IMR-90 (cell line): ENCODE measurements at regions not wholly inside any gene's neighbourhood (a gene's known extent, or its start where the extent isn't known, plus 50 kb on each side); places are given as distances from the start of the nearest gene placed in this dataset.

ENCODE experiments used
- ATAC-seq: fragments of 200-7000 bp; cut with Tn5 transposase; 2 replicates; pipeline ENCODE4 v1.9.1; 2020; ENCODE audit warnings: low read depth, mild to moderate bottlenecking, moderate library complexity
- BruUV-seq: library from RNA; stranded (reverse); fragments of 400-500 nt; replicated peaks from 2 replicates; lab custom pipeline; 2021; lab: Mats Ljungman, UMichigan
- CTCF ChIA-PET: fragments of 300-600 bp; formaldehyde crosslinking; extraction: SDS; loops from one replicate; lab custom pipeline; 2021; ENCODE audit warnings: antibody characterized with exemption; lab: Yijun Ruan, JAX
- POLR2A ChIA-PET: fragments of 300-600 bp; sonication (Branson Sonifier 250); formaldehyde crosslinking; loops from one replicate; lab custom pipeline; 2022; ENCODE audit warnings: antibody characterized with exemption; ENCODE audit not compliant: unreplicated experiment; lab: Charles Lee
- DNase-seq: peaks from one replicate; pipeline ENCODE4 v3.0.0; 2013
- H2AFZ ChIP-seq: replicated peaks from 2 replicates; pipeline ENCODE3; 2013; ENCODE audit warnings: low read length, mild to moderate bottlenecking; ENCODE audit not compliant: poor library complexity
- H2AK5ac ChIP-seq: 2 replicates; pipeline ENCODE4 v1.6.1; 2013; ENCODE audit warnings: low read depth, low read length, inconsistent platforms
- H2AK9ac ChIP-seq: replicated peaks from 2 replicates; pipeline ENCODE3; 2013; ENCODE audit warnings: mild to moderate bottlenecking, low read depth, low read length, moderate library complexity; ENCODE audit not compliant: poor library complexity
- H2BK120ac ChIP-seq: 2 replicates; pipeline ENCODE4 v1.6.1; 2013; ENCODE audit warnings: low read depth, low read length, inconsistent platforms
- H2BK15ac ChIP-seq: 3 replicates; pipeline ENCODE4 v1.6.1; 2013; ENCODE audit warnings: low read depth, low read length, inconsistent platforms
- H2BK20ac ChIP-seq: 2 replicates; pipeline ENCODE4 v1.6.1; 2013; ENCODE audit warnings: low read depth, mild to moderate bottlenecking, inconsistent platforms, low read length, moderate library complexity
- H2BK5ac ChIP-seq: 2 replicates; pipeline ENCODE4 v1.6.1; 2013; ENCODE audit warnings: mild to moderate bottlenecking, low read depth, low read length, inconsistent platforms; ENCODE audit not compliant: poor library complexity, severe bottlenecking
- H3K14ac ChIP-seq: replicated peaks from 2 replicates; pipeline ENCODE4 v1.6.1; 2013; ENCODE audit warnings: low read depth, low read length, inconsistent platforms
- H3K18ac ChIP-seq: 2 replicates; pipeline ENCODE4 v1.6.1; 2013; ENCODE audit warnings: low read depth, low read length, control low read depth
- H3K23ac ChIP-seq: 2 replicates; pipeline ENCODE4 v1.6.1; 2013; ENCODE audit warnings: low read depth, low read length, inconsistent platforms
- H3K27ac ChIP-seq: 2 replicates; pipeline ENCODE4 v1.5.1; 2013; ENCODE audit warnings: mild to moderate bottlenecking, control low read depth, low read length; ENCODE audit not compliant: insufficient read depth
- H3K27me3 ChIP-seq: 2 replicates; pipeline ENCODE4 v1.6.1; 2013; ENCODE audit warnings: low read length; ENCODE audit not compliant: control insufficient read depth, insufficient read depth
- H3K36me3 ChIP-seq: 2 replicates; pipeline ENCODE4 v1.6.1; 2013; ENCODE audit warnings: low read length, mixed read lengths; ENCODE audit not compliant: control insufficient read depth, insufficient read depth
- H3K4ac ChIP-seq: 2 replicates; pipeline ENCODE4 v1.6.1; 2013; ENCODE audit warnings: low read depth, low read length, inconsistent platforms
- H3K4me1 ChIP-seq: 2 replicates; pipeline ENCODE4 v1.6.1; 2013; ENCODE audit warnings: low read length, mixed read lengths; ENCODE audit not compliant: control insufficient read depth, insufficient read depth
- H3K4me2 ChIP-seq: 2 replicates; pipeline ENCODE4 v1.6.1; 2013; ENCODE audit warnings: low read depth, mild to moderate bottlenecking, control low read depth, low read length, moderate library complexity
- H3K4me3 ChIP-seq: 2 replicates; pipeline ENCODE4 v1.5.1; 2013; ENCODE audit warnings: low read depth, mild to moderate bottlenecking, control low read depth, low read length, moderate library complexity; ENCODE audit not compliant: insufficient read depth
- H3K56ac ChIP-seq: 2 replicates; pipeline ENCODE4 v1.6.1; 2013; ENCODE audit warnings: low read length, inconsistent platforms; ENCODE audit not compliant: insufficient read depth; ENCODE audit errors: extremely low read depth
- H3K79me1 ChIP-seq, 2 experiments: 2 replicates each; pipeline ENCODE4 v1.6.1; 2013; ENCODE audit warnings: low read length in 2 of 2, inconsistent platforms in 1 of 2, low read depth in 1 of 2
- H3K9ac ChIP-seq: 2 replicates; pipeline ENCODE4 v1.6.1; 2013; ENCODE audit warnings: low read depth, low read length, control low read depth
- H3K9me1 ChIP-seq: 2 replicates; pipeline ENCODE4 v1.6.1; 2013; ENCODE audit warnings: low read length, inconsistent platforms; ENCODE audit not compliant: insufficient read depth
- H3K9me3 ChIP-seq: 2 replicates; pipeline ENCODE4 v1.6.1; 2013; ENCODE audit warnings: low read length; ENCODE audit not compliant: control insufficient read depth, insufficient read depth
- H4K20me1 ChIP-seq: 2 replicates; pipeline ENCODE4 v1.6.1; 2013; ENCODE audit warnings: low read length, inconsistent platforms; ENCODE audit not compliant: insufficient read depth
- H4K5ac ChIP-seq: 2 replicates; pipeline ENCODE4 v1.6.1; 2013; ENCODE audit warnings: mild to moderate bottlenecking, low read depth, low read length, control low read depth
- H4K8ac ChIP-seq, 2 experiments: 2 replicates each; pipeline ENCODE4 v1.6.1; 2013; ENCODE audit warnings: low read depth in 2 of 2, low read length in 2 of 2, control low read depth in 1 of 2, inconsistent platforms in 1 of 2
- H4K91ac ChIP-seq: 2 replicates; pipeline ENCODE4 v1.6.1; 2013; ENCODE audit warnings: low read depth, low read length, inconsistent platforms; ENCODE audit not compliant: insufficient read depth
- MAZ ChIP-seq: IDR thresholded peaks from 2 replicates; pipeline ENCODE4 v1.6.1; 2012; ENCODE audit warnings: low read depth, mild to moderate bottlenecking, low read length, improper control_type of control experiment, moderate library complexity, borderline replicate concordance
- NFE2L2 ChIP-seq: fragments of 150-350 bp; IDR thresholded peaks from 2 replicates; pipeline ENCODE4 v1.6.1; 2016; ENCODE audit warnings: low read depth, mild to moderate bottlenecking, low read length
- POLR2A ChIP-seq: IDR thresholded peaks from 2 replicates; pipeline ENCODE4 v1.6.1; 2012; ENCODE audit warnings: mild to moderate bottlenecking, low read depth, low read length
- RFX5 ChIP-seq: IDR thresholded peaks from 2 replicates; pipeline ENCODE4 v1.8.0; 2012; ENCODE audit warnings: low read depth, mild to moderate bottlenecking, low read length, moderate library complexity
- SMC3 ChIP-seq: fragments of 150-350 bp; IDR thresholded peaks from 2 replicates; pipeline ENCODE4 v1.6.1; 2016; ENCODE audit warnings: low read depth, mild to moderate bottlenecking, antibody characterized with exemption, low read length, moderate library complexity
- dilution Hi-C: fragments of 300-500 bp; cut with HindIII; formaldehyde crosslinking; loops from one replicate; pipeline ENCODE4 v1.14.3; 2018; ENCODE audit warnings: low sequenced_read_pairs; ENCODE audit not compliant: unreplicated experiment
- in situ Hi-C: fragments of 300-500 bp; cut with MboI; formaldehyde crosslinking; loops from 3 replicates; pipeline ENCODE4 v1.14.3; 2019; ENCODE audit warnings: low sequenced_read_pairs, inconsistent platforms, mixed read lengths
- intact Hi-C: fragments of 100-400 bp; cut with micrococcal nuclease; formaldehyde crosslinking; loops from 2 replicates; pipeline ENCODE4 v1.10.0; 2022

- no peak overlapping the region for H3K27ac ChIP-seq
- H3K4me3 ChIP-seq: no peak overlapping the region
- dilution Hi-C loops: no loop called here
- no peak overlapping the region for H2AK5ac ChIP-seq
- H2BK5ac ChIP-seq: no peak overlapping the region
- no TSS peak for BruUV-seq
- H3K4me2 ChIP-seq: no peak overlapping the region
- H2AK9ac ChIP-seq: no peak overlapping the region
- H3K79me1 ChIP-seq: no peaks in the 10 kb centered on the region
- H3K36me3 ChIP-seq: no peaks in the 10 kb centered on the region
- no peak overlapping the region for H2BK20ac ChIP-seq
- no peak overlapping the region for H3K18ac ChIP-seq
- no peak overlapping the region for H4K91ac ChIP-seq
- no peak overlapping the region for H4K8ac ChIP-seq
- H3K14ac ChIP-seq: no peak overlapping the region
- POLR2A ChIA-PET: no interaction called here
- no peaks in the 10 kb centered on the region for H3K4me1 ChIP-seq
- H2BK15ac ChIP-seq: no peak overlapping the region
- no peaks in the 10 kb centered on the region for H4K20me1 ChIP-seq
- H3K23ac ChIP-seq: no peak overlapping the region
- intact Hi-C loops: no loop called here
- H2BK120ac ChIP-seq: no peak overlapping the region
- no peak for ATAC-seq
- H3K56ac ChIP-seq: no peak overlapping the region
- H4K5ac ChIP-seq: no peak overlapping the region
- H3K9me3 ChIP-seq: peaks cover 7% of the 10 kb centered on the region
- no peak overlapping the region for H2AFZ ChIP-seq
- no peak overlapping the region for H3K4ac ChIP-seq
- H3K9ac ChIP-seq: no peak overlapping the region
- no peak for TF ChIP-seq NFE2L2
- no peak for TF ChIP-seq SMC3
- no peak for TF ChIP-seq POLR2A
- no peak for TF ChIP-seq RFX5
- TF ChIP-seq MAZ: no peak
- in situ Hi-C loops: no loop called here
- CTCF ChIA-PET: interaction anchor here (1.5 kb wide), 1 partner anchor 145 kb away, joined by 3 read pairs; no protein-coding TSS in a partner anchor
- H3K9me1 ChIP-seq: no peaks in the 10 kb centered on the region
- no peak for DNase-seq
- no peaks in the 10 kb centered on the region for H3K27me3 ChIP-seq
These were observed 228.6 kb downstream of the FNDC1 start for GRCh38 chr6:159397753-159398152.
